ENCODE measurements at regions not wholly inside any gene's neighbourhood (a gene's known extent, or its start where the extent isn't known, plus 50 kb on each side); places are given as distances from the start of the nearest gene placed in this dataset.

DNA sequence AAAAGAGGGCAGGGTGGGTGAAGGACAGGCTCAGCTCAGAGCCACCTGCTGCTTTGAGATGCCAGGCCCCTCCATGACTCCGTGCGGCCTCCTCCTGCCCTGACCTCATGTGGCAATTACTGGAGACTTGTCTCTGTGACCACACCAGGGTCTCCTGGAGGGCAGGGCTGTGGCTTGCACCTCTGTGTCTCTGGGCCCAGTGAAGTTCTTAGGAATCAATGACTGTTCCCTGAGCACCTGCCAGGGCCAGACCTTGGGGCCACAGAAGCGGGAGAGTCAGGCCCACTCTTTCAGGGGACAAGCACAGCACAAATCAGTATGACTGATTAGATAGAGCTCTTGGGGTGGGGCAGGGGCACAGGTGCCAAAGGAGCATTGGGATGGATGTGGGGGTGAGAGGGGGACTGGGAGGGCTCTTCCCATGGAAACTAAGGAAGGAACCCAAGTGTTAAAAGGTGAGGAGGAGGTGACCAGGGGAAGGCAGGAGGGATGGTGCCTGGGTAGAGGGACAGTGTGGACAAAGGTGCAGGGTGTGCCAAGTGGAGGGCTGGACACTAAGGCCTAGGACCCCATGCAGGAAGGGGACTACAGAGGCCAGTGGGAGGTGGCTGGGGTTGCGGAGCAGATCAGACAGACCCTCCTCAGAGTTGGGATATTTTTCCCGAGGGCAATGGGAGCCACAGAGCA, 77.3 kb upstream of the SHISAL1 start:
- Histone ChIP-seq H3K9me3 (no peaks in the 10 kb centered on the region), H3K27ac (no peak overlapping the region), H3K27me3 (peaks cover 0 to 35% of the 10 kb centered on the region in 2 donors), H3K4me1 (no peaks in the 10 kb centered on the region), H3K4me3 (no peak overlapping the region), H3K36me3 (no peaks in the 10 kb centered on the region)
- intact Hi-C loops (cut with DNase I; ENCODE audit: low total_unique reads) = no loop called here
- TF ChIP-seq POLR2AphosphoS5 (IDR thresholded peaks at IDR 0.05) (no peak), POLR2A (IDR thresholded peaks at IDR 0.05) (no peak)
- TF ChIP-seq, protein P1, sequence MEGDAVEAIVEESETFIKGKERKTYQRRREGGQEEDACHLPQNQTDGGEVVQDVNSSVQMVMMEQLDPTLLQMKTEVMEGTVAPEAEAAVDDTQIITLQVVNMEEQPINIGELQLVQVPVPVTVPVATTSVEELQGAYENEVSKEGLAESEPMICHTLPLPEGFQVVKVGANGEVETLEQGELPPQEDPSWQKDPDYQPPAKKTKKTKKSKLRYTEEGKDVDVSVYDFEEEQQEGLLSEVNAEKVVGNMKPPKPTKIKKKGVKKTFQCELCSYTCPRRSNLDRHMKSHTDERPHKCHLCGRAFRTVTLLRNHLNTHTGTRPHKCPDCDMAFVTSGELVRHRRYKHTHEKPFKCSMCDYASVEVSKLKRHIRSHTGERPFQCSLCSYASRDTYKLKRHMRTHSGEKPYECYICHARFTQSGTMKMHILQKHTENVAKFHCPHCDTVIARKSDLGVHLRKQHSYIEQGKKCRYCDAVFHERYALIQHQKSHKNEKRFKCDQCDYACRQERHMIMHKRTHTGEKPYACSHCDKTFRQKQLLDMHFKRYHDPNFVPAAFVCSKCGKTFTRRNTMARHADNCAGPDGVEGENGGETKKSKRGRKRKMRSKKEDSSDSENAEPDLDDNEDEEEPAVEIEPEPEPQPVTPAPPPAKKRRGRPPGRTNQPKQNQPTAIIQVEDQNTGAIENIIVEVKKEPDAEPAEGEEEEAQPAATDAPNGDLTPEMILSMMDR (IDR thresholded peaks at IDR 0.05) = no peak
- no peak for DNase-seq (ENCODE audit: low spot score in 2 of 2)

DNA sequence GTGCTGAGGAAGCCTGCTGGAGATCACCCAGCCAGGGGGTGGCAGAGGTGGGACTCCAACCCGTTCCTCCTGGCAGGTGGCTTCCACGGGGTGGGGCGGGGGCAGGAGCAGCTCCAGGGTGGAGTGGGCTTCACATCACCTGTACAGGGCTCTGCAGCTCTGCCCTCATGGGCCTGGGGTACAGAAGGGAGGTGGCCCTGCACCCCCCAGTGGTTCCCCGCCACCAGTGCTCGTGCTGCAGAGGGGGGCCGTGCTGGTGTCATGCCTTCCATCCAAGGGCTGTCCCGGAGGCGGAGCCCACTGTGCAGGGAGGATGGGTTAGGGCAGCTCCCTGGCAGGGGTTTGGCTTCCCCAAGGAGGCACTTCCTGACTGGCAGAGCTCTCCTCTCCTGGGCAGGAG, 76.4 kb upstream of the SHISAL1 start:
- Histone ChIP-seq H3K4me1 (no peaks in the 10 kb centered on the region), H3K27ac (no peak overlapping the region), H3K27me3 (peaks cover 0 to 28% of the 10 kb centered on the region in 2 donors), H3K36me3 (no peaks in the 10 kb centered on the region), H3K4me3 (no peak overlapping the region), H3K9me3 (no peaks in the 10 kb centered on the region)
- no peak for DNase-seq (ENCODE audit: low spot score in 2 of 2)
- intact Hi-C loops (cut with DNase I; ENCODE audit: low total_unique reads) = no loop called here
- TF ChIP-seq, protein P1 (IDR thresholded peaks at IDR 0.05) = no peak
- TF ChIP-seq POLR2AphosphoS5 (IDR thresholded peaks at IDR 0.05) = no peak
- TF ChIP-seq POLR2A (IDR thresholded peaks at IDR 0.05) = no peak

DNA sequence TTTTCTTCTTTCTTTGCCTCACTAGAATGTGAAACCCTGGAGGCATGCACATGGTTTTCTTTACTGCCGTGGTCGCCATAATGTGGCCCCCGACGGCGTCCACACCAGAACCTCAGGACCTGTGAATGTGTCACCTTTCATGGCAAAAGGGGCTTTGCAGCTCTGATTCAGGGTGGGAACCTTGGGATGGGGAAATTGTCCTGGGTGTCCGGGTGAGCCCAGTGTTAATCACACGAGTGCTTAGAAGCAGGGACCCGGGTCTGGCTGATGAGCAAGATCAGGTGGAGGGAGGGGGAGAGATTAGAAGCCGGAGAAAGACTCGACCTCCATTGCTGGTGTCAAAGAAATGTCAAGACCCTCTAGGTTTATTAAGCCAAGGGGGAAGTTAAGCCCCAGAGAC, 74.7 kb upstream of the SHISAL1 start:
- Histone ChIP-seq H3K4me1 (no peaks in the 10 kb centered on the region), H3K27ac (no peak overlapping the region), H3K4me3 (no peak overlapping the region), H3K9me3 (no peaks in the 10 kb centered on the region), H3K27me3 (peaks cover 0 to 27% of the 10 kb centered on the region in 2 donors), H3K36me3 (no peaks in the 10 kb centered on the region)
- no peak for DNase-seq (ENCODE audit: low spot score in 2 of 2)
- TF ChIP-seq POLR2AphosphoS5 (IDR thresholded peaks at IDR 0.05) (no peak), POLR2A (IDR thresholded peaks at IDR 0.05) (no peak)
- TF ChIP-seq, protein P1 (IDR thresholded peaks at IDR 0.05) = no peak
- intact Hi-C loops (cut with DNase I; ENCODE audit: low total_unique reads) = no loop called here

DNA sequence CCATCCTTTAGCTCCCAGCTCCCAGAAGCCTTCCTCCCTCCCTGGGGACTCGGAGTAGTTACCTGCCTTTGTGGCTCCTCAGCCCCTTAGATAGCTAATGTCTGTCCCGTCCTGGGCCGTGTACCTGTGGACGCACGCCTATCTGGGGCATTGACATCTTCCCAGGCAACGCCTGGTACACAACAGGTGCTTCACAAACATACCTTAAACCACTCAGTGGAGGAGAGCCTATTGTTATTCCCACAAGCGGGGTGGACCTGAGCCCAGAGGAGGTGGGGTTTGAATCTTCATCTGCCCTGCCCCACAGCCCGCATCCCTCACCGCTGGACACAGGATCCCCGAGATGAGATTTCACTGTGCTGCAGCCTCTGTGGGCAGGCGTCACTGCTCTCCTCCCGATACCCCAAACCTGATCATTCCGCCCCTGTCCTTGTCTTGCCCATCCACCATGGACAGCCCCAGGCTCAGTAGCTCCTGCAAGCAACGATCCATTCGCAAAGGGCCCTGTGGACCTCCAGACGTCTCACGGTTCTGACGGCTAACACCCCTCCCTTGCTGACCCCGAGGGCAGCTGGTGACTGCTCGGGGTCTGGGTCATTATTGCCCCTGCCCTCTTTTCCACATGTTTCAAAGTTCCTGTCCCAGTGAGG, 73.8 kb upstream of the SHISAL1 start:
- intact Hi-C loops (cut with DNase I; ENCODE audit: low total_unique reads) = no loop called here
- peaks cover 0 to 24% of the 10 kb centered on the region in 2 donors for H3K27me3 ChIP-seq
- no peaks in the 10 kb centered on the region for H3K36me3 ChIP-seq
- H3K27ac ChIP-seq = no peak overlapping the region
- no peaks in the 10 kb centered on the region for H3K9me3 ChIP-seq
- no peak for DNase-seq (ENCODE audit: low spot score in 2 of 2)
- TF ChIP-seq POLR2A (IDR thresholded peaks at IDR 0.05) (no peak), POLR2AphosphoS5 (IDR thresholded peaks at IDR 0.05) (no peak)
- TF ChIP-seq, protein P1 (IDR thresholded peaks at IDR 0.05) = no peak
- no peaks in the 10 kb centered on the region for H3K4me1 ChIP-seq
- H3K4me3 ChIP-seq = no peak overlapping the region

DNA sequence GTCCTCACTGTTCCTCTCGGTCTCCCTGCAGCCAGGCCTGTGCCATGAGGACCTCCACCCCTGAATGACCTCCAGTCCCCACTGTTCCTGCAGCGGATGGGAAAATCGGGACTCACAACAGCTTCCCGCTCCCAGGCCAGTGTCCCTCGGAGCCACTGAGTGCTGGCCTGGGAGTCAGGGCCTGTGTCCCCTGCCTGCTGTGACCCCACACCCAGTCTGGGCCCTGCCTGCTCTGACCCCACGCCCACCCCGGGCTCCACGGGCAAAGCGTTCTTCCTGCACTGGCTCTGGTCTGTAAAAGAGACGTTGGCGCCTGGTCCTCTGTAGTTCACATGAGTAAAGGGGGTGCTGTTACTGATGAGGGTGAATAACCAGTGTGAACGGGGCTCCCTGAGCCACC, 73.0 kb upstream of the SHISAL1 start:
- Histone ChIP-seq H3K9me3 (no peaks in the 10 kb centered on the region), H3K27me3 (peaks cover 0 to 28% of the 10 kb centered on the region in 2 donors), H3K36me3 (no peaks in the 10 kb centered on the region), H3K4me1 (no peaks in the 10 kb centered on the region), H3K27ac (no peak overlapping the region), H3K4me3 (no peak overlapping the region)
- TF ChIP-seq, protein P1 (IDR thresholded peaks at IDR 0.05) = no peak
- no peak for TF ChIP-seq POLR2AphosphoS5 (IDR thresholded peaks at IDR 0.05)
- TF ChIP-seq POLR2A (IDR thresholded peaks at IDR 0.05) = no peak
- intact Hi-C loops (cut with DNase I; ENCODE audit: low total_unique reads) = no loop called here
- DNase-seq (ENCODE audit: low spot score in 2 of 2) = no peak
